K562 (cell line): ENCODE measurements at regions not wholly inside any gene's neighbourhood (a gene's known extent, or its start where the extent isn't known, plus 50 kb on each side); places are given as distances from the start of the nearest gene placed in this dataset.

Experiments
- ATAC-seq: fragments of 200-7000 bp; cut with Tn5 transposase; 3 replicates; pipeline ENCODE4 v1.9.1; 2020; ENCODE audit warnings: moderate library complexity
- BruUV-seq: library from RNA; stranded (reverse); fragments of 400-500 nt; replicated peaks from 2 replicates; lab custom pipeline; 2021; lab: Mats Ljungman, UMichigan
- CTCF ChIA-PET: fragments of 300-600 bp; formaldehyde crosslinking; extraction: SDS; loops from one replicate; lab custom pipeline; 2021; ENCODE audit warnings: low intra/inter-chr PET ratio; lab: Yijun Ruan, JAX
- POLR2A ChIA-PET: fragments of 300-600, 350-650 bp; sonication (Branson Sonifier 250); formaldehyde crosslinking; extraction: SDS; loops from one replicate; lab custom pipeline; 2021; ENCODE audit warnings: antibody characterized with exemption, inconsistent platforms; lab: Yijun Ruan, JAX
- DNase-seq, 4 experiments: peaks; one replicate each; pipeline versions ENCODE4 v3.0.0 to v3.0.0-alpha.2; 2011 to 2018; ENCODE audit warnings: low spot score in 3 of 4, mixed read lengths in 3 of 4; ENCODE audit errors: extremely low read depth in 1 of 4
- FAIRE-seq: peaks from 2 replicates; lab custom pipeline; 2011; peaks lifted over from hg19 to GRCh38; lab: Jason Lieb, UNC
- H2AFZ ChIP-seq: 2 replicates; pipeline ENCODE4 v1.6.0; 2011; ENCODE audit warnings: low read depth, low read length, control low read depth, inconsistent platforms
- H3K27ac ChIP-seq: fragments of 200-600 bp; 3 replicates; pipeline ENCODE4 v1.8.0; 2011; ENCODE audit warnings: low read depth, mild to moderate bottlenecking, control low read depth, inconsistent platforms, low read length, moderate library complexity, mixed read lengths; ENCODE audit errors: extremely low read depth
- H3K27me3 ChIP-seq, 2 experiments: fragments of 300-600 bp in 1 of 2; 2 replicates in 1 of 2; 3 replicates in 1 of 2; pipeline versions ENCODE4 v1.6.0 to v1.8.0; 2011; ENCODE audit warnings: inconsistent platforms in 2 of 2, low read length in 2 of 2, mild to moderate bottlenecking in 1 of 2, mixed read lengths in 1 of 2, moderate library complexity in 1 of 2; ENCODE audit not compliant: control insufficient read depth in 2 of 2, insufficient read depth in 2 of 2
- H3K36me3 ChIP-seq: fragments of 300-600 bp; 3 replicates; pipeline ENCODE4 v1.8.0; 2011; ENCODE audit warnings: mild to moderate bottlenecking, low read length, inconsistent platforms; ENCODE audit not compliant: control insufficient read depth, insufficient read depth
- H3K4me1 ChIP-seq, 2 experiments: fragments of 200-600 bp in 1 of 2; replicated peaks in 1 of 2; 2 replicates in 1 of 2; 3 replicates in 1 of 2; pipeline versions ENCODE4 v1.5.1 to v1.8.0; 2011; ENCODE audit warnings: inconsistent platforms in 2 of 2, low read length in 2 of 2, mild to moderate bottlenecking in 1 of 2, mixed read lengths in 1 of 2, moderate library complexity in 1 of 2; ENCODE audit not compliant: control insufficient read depth in 2 of 2, insufficient read depth in 2 of 2
- H3K4me2 ChIP-seq: 2 replicates; pipeline ENCODE4 v1.6.1; 2011; ENCODE audit warnings: low read length, control low read depth, inconsistent platforms, mixed read lengths; ENCODE audit not compliant: insufficient read depth
- H3K4me3 ChIP-seq: fragments of 200-600 bp; sonication (generic), shearing (Covaris generic); 2 replicates; pipeline ENCODE4 v1.5.1; 2016; ENCODE audit warnings: control low read depth, inconsistent platforms
- H3K79me2 ChIP-seq: fragments of 200-600 bp; 3 replicates; pipeline ENCODE4 v1.8.0; 2011; ENCODE audit warnings: low read length, inconsistent platforms; ENCODE audit not compliant: control insufficient read depth, insufficient read depth
- H3K9ac ChIP-seq, 2 experiments: 2 replicates each; pipeline versions ENCODE4 v1.6.0 to v1.6.1; 2011; ENCODE audit warnings: low read depth in 2 of 2, low read length in 2 of 2, control low read depth in 1 of 2, inconsistent platforms in 1 of 2, mild to moderate bottlenecking in 1 of 2, mixed read lengths in 1 of 2; ENCODE audit not compliant: insufficient read depth in 1 of 2
- H3K9me1 ChIP-seq: one replicate; pipeline ENCODE4 v1.6.0; 2011; ENCODE audit warnings: inconsistent platforms, mild to moderate bottlenecking, low read length, moderate library complexity; ENCODE audit not compliant: control insufficient read depth, insufficient read depth
- H3K9me3 ChIP-seq: replicated peaks from 2 replicates; pipeline ENCODE4 v1.5.1; 2011; ENCODE audit warnings: low read depth, low read length, inconsistent platforms; ENCODE audit not compliant: control insufficient read depth, insufficient read depth
- H4K20me1 ChIP-seq: replicated peaks from 2 replicates; pipeline ENCODE4 v1.6.1; 2011; ENCODE audit warnings: low read length, inconsistent platforms, mixed read lengths; ENCODE audit not compliant: control insufficient read depth, insufficient read depth
- CEBPG ChIP-seq, 3 experiments: fragments of 200-800 bp in 1 of 3; sonication (Bioruptor generic) in 1 of 3; sonication (generic) in 1 of 3; formaldehyde crosslinking in 1 of 3; IDR thresholded peaks in 2 of 3; conservative IDR thresholded peaks in 1 of 3; 2 replicates each; pipeline versions ENCODE4 v1.6.1 to v1.8.0; 2016 to 2022; ENCODE audit warnings: missing compliant biosample characterization in 2 of 3, missing genetic modification characterization in 2 of 3, mild to moderate bottlenecking in 1 of 3, missing genetic modification reagents in 1 of 3
- SAP30 ChIP-seq: fragments of 200-600 bp; sonication (generic); IDR thresholded peaks from 2 replicates; pipeline ENCODE4 v1.6.1; 2012; ENCODE audit warnings: borderline replicate concordance, low read depth, mild to moderate bottlenecking, moderate library complexity, low read length, control low read depth, inconsistent platforms; ENCODE audit not compliant: insufficient read depth, poor library complexity, severe bottlenecking
- SIN3B ChIP-seq: fragments of 450-650 bp; IDR thresholded peaks from 2 replicates; pipeline ENCODE4 v1.6.1; 2017; ENCODE audit warnings: low read depth, mild to moderate bottlenecking, moderate library complexity
- SREBF1 ChIP-seq: fragments of 150-350 bp; IDR thresholded peaks from 2 replicates; pipeline ENCODE4 v1.6.1; 2014; ENCODE audit warnings: antibody characterized with exemption, low read depth, low read length, borderline replicate concordance
- U2AF2 ChIP-seq: fragments of 200-400 bp; formaldehyde crosslinking; optimal IDR thresholded peaks from 2 replicates; pipeline ENCODE3; 2017; ENCODE audit warnings: low read depth, mild to moderate bottlenecking, low read length
- ZKSCAN8 ChIP-seq: fragments of 200-800 bp; sonication (Bioruptor generic); IDR thresholded peaks from 2 replicates; pipeline ENCODE4 v1.6.1; 2016; ENCODE audit warnings: missing genetic modification characterization, missing compliant biosample characterization
- ZNF12 ChIP-seq: sonication (generic); formaldehyde crosslinking; IDR thresholded peaks from 2 replicates; pipeline ENCODE4 v1.4.0; 2020; ENCODE audit warnings: mild to moderate bottlenecking, missing genetic modification reagents
- ZNF239 ChIP-seq: fragments of 250-450 bp; sonication (Bioruptor Pico); IDR thresholded peaks from 2 replicates; pipeline ENCODE4 v1.4.0; 2020; ENCODE audit warnings: mild to moderate bottlenecking
- ZNF280B ChIP-seq: fragments of 250-450 bp; sonication (Bioruptor Pico); IDR thresholded peaks from 2 replicates; pipeline ENCODE4 v1.5.1; 2021; ENCODE audit warnings: mild to moderate bottlenecking
- ZNF668 ChIP-seq: fragments of 250-450 bp; sonication (Bioruptor Pico); IDR thresholded peaks from 2 replicates; pipeline ENCODE4 v1.8.0; 2022; ENCODE audit warnings: mild to moderate bottlenecking, inconsistent platforms
- WGBS: fragments of 100-300 bp; shearing (Covaris generic); methylation state at CpG from one replicate; pipeline ENCODE4 v1.1.6; 2016; ENCODE audit warnings: low coverage, mixed read lengths; ENCODE audit not compliant: insufficient coverage; ENCODE audit errors: missing lambda C conversion rate; 5-methylcytosine and 5-hydroxymethylcytosine counted together
- in situ Hi-C: fragments of 300-500 bp; cut with MboI; formaldehyde crosslinking; loops from 4 replicates; pipeline ENCODE4 v1.15.0; 2018; ENCODE audit warnings: inconsistent platforms, mixed read lengths
- intact Hi-C: fragments of 100-400 bp; cut with micrococcal nuclease; formaldehyde crosslinking; loops from 2 replicates; pipeline ENCODE4 v1.14.2; 2022

GRCh38 chr5:167233507-167234220 is 1057.8 kb upstream of the WWC1 start (continued):
- TF ChIP-seq SAP30 = no peak
- TF ChIP-seq ZNF12 (CRISPR knock-in tag) = no peak
- TF ChIP-seq ZNF239 (CRISPR knock-in tag) = no peak
- TF ChIP-seq ZNF668 (CRISPR knock-in tag) = no peak

- no peaks in the 10 kb centered on the region for H3K27me3 ChIP-seq
- no TSS peak for BruUV-seq
- H3K9ac ChIP-seq = no peak overlapping the region
- intact Hi-C loops = no loop called here
- no peak overlapping the region for H3K27ac ChIP-seq
- WGBS = 0% methylated on average over 6 of the region's 6 CpGs
- FAIRE-seq (no peak), ATAC-seq (no peak), DNase-seq (no peak)
- H3K79me2 ChIP-seq = no peaks in the 10 kb centered on the region
- H2AFZ ChIP-seq = no peak overlapping the region
- ChIA-PET CTCF (no interaction called here), POLR2A (no interaction called here)
- no peak overlapping the region for H3K4me2 ChIP-seq
- H3K9me1 ChIP-seq = no peaks in the 10 kb centered on the region
- no peaks in the 10 kb centered on the region for H3K4me1 ChIP-seq
- TF ChIP-seq SIN3B (no peak), SREBF1 (no peak), ZKSCAN8 (CRISPR knock-in tag) (no peak), U2AF2 (no peak), CEBPG (CRISPR knock-in tag; IDR thresholded peaks at IDR 0.05) (no peak), CEBPG (tag; conservative IDR thresholded peaks at IDR 0.05 in 1 of 2, IDR thresholded peaks at IDR 0.05 in 1 of 2) (peak in 1 of 2 experiments; percentile 75; a peak in 2 of 4 replicates), ZNF280B (CRISPR knock-in tag) (no peak)
- H3K9me3 ChIP-seq = no peaks in the 10 kb centered on the region
- H4K20me1 ChIP-seq = no peaks in the 10 kb centered on the region
- in situ Hi-C loops = no loop called here
- H3K4me3 ChIP-seq = no peak overlapping the region
- H3K36me3 ChIP-seq = no peaks in the 10 kb centered on the region
Observed at GRCh38 chr5:167241436-167242067, 1049.9 kb upstream of the WWC1 start.
